ENCODE measurements at regions not wholly inside any gene's neighbourhood (a gene's known extent, or its start where the extent isn't known, plus 50 kb on each side); places are given as distances from the start of the nearest gene placed in this dataset.

DNA sequence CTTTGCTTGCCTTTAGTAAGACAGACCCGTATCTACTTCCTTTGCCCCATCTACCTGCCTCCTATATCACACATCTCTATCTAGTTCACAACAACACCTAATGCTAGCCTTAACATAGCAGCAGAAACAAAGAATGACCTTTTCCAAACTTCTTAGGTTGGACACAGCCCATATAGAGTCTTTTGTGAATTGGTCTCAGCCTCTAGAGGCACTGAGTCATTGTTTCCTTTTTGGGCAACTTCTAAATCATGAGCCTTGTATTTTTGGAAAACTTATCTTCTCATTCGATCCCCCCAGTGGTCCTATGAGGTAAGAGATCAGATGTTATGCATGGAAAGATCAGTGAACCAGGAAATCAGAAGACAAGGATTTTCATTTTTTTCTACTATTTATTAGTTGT, 679.4 kb upstream of the USP24 start (continued):
- TF ChIP-seq, protein P1, sequence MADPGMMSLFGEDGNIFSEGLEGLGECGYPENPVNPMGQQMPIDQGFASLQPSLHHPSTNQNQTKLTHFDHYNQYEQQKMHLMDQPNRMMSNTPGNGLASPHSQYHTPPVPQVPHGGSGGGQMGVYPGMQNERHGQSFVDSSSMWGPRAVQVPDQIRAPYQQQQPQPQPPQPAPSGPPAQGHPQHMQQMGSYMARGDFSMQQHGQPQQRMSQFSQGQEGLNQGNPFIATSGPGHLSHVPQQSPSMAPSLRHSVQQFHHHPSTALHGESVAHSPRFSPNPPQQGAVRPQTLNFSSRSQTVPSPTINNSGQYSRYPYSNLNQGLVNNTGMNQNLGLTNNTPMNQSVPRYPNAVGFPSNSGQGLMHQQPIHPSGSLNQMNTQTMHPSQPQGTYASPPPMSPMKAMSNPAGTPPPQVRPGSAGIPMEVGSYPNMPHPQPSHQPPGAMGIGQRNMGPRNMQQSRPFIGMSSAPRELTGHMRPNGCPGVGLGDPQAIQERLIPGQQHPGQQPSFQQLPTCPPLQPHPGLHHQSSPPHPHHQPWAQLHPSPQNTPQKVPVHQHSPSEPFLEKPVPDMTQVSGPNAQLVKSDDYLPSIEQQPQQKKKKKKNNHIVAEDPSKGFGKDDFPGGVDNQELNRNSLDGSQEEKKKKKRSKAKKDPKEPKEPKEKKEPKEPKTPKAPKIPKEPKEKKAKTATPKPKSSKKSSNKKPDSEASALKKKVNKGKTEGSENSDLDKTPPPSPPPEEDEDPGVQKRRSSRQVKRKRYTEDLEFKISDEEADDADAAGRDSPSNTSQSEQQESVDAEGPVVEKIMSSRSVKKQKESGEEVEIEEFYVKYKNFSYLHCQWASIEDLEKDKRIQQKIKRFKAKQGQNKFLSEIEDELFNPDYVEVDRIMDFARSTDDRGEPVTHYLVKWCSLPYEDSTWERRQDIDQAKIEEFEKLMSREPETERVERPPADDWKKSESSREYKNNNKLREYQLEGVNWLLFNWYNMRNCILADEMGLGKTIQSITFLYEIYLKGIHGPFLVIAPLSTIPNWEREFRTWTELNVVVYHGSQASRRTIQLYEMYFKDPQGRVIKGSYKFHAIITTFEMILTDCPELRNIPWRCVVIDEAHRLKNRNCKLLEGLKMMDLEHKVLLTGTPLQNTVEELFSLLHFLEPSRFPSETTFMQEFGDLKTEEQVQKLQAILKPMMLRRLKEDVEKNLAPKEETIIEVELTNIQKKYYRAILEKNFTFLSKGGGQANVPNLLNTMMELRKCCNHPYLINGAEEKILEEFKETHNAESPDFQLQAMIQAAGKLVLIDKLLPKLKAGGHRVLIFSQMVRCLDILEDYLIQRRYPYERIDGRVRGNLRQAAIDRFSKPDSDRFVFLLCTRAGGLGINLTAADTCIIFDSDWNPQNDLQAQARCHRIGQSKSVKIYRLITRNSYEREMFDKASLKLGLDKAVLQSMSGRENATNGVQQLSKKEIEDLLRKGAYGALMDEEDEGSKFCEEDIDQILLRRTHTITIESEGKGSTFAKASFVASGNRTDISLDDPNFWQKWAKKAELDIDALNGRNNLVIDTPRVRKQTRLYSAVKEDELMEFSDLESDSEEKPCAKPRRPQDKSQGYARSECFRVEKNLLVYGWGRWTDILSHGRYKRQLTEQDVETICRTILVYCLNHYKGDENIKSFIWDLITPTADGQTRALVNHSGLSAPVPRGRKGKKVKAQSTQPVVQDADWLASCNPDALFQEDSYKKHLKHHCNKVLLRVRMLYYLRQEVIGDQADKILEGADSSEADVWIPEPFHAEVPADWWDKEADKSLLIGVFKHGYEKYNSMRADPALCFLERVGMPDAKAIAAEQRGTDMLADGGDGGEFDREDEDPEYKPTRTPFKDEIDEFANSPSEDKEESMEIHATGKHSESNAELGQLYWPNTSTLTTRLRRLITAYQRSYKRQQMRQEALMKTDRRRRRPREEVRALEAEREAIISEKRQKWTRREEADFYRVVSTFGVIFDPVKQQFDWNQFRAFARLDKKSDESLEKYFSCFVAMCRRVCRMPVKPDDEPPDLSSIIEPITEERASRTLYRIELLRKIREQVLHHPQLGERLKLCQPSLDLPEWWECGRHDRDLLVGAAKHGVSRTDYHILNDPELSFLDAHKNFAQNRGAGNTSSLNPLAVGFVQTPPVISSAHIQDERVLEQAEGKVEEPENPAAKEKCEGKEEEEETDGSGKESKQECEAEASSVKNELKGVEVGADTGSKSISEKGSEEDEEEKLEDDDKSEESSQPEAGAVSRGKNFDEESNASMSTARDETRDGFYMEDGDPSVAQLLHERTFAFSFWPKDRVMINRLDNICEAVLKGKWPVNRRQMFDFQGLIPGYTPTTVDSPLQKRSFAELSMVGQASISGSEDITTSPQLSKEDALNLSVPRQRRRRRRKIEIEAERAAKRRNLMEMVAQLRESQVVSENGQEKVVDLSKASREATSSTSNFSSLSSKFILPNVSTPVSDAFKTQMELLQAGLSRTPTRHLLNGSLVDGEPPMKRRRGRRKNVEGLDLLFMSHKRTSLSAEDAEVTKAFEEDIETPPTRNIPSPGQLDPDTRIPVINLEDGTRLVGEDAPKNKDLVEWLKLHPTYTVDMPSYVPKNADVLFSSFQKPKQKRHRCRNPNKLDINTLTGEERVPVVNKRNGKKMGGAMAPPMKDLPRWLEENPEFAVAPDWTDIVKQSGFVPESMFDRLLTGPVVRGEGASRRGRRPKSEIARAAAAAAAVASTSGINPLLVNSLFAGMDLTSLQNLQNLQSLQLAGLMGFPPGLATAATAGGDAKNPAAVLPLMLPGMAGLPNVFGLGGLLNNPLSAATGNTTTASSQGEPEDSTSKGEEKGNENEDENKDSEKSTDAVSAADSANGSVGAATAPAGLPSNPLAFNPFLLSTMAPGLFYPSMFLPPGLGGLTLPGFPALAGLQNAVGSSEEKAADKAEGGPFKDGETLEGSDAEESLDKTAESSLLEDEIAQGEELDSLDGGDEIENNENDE (IDR thresholded peaks at IDR 0.05; ENCODE audit: insufficient replicate concordance, low read length): no peak
- no peak for TF ChIP-seq BRCA1 (IDR thresholded peaks at IDR 0.05; ENCODE audit: low read depth, low read length)
- TF ChIP-seq JUN (IDR thresholded peaks at IDR 0.05; ENCODE audit: low read depth, low read length): no peak
